ENCODE measurements at regions not wholly inside any gene's neighbourhood (a gene's known extent, or its start where the extent isn't known, plus 50 kb on each side); places are given as distances from the start of the nearest gene placed in this dataset.
A peak's percentile ranks its signal among the peaks of the same experiment; 100 is the strongest.

- TF ChIP-seq, protein P1, sequence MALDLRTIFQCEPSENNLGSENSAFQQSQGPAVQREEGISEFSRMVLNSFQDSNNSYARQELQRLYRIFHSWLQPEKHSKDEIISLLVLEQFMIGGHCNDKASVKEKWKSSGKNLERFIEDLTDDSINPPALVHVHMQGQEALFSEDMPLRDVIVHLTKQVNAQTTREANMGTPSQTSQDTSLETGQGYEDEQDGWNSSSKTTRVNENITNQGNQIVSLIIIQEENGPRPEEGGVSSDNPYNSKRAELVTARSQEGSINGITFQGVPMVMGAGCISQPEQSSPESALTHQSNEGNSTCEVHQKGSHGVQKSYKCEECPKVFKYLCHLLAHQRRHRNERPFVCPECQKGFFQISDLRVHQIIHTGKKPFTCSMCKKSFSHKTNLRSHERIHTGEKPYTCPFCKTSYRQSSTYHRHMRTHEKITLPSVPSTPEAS (tag by site-specific recombination; IDR thresholded peaks at IDR 0.05): 0 out of 2 replicates have a peak, but pooled peaks have one; percentile 18
- peak; percentile 40; the same call in 1 of the 2 replicates for TF ChIP-seq EGR2 (tag by site-specific recombination; IDR thresholded peaks at IDR 0.05; ENCODE audit: low read depth)
Observed at GRCh38 chr12:132414634-132415326, 75.2 kb upstream of the FBRSL1 start (continued).

DNA sequence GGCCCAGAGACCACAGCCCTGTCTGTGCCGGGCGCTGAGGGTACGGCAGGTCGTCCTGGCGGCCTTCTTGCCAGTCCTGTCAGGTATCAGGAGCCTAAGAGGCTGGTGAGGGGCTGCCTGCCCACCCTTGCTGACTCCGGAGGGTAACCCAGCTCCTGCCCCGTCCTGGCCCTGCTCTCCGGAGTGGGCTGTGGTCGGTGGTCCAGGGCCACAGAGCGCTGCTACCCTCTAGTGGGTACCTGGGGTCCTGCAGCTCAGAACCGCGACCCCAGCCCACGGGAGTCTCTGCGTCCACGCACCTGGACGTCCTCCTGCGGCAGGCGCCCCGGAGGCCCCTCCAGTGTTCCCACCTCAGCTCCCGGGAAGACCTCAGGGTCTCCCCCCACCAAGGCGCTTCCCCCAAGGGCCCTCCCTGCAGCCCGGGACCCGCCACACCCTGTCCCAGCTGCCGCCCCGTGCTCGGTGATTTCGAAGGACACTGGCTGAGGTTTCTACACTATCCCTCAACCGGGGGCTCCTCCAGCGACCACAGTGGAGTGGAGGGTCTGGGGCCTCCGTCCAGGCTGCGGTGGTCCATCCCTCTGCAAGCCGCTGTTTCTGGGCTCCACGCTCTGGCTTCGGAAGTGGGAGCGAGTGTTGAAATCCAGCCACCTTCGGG is 75.9 kb upstream of the FBRSL1 start:
- no peaks in the 10 kb centered on the region for H3K9me3 ChIP-seq (ENCODE audit: control insufficient read depth, insufficient read depth, low read depth, low read length)
- no peaks in the 10 kb centered on the region for H3K4me1 ChIP-seq (ENCODE audit: control insufficient read depth, insufficient read depth, low read length)
- H3K4me3 ChIP-seq (ENCODE audit: low read depth, low read length): no peak overlapping the region
- H3K27ac ChIP-seq (ENCODE audit: extremely low read depth, low read depth, low read length): no peak overlapping the region
- no peaks in the 10 kb centered on the region for H3K36me3 ChIP-seq (ENCODE audit: control insufficient read depth in 2 of 2, insufficient read depth in 1 of 2, low read length in 2 of 2)
- TF ChIP-seq, protein P2, sequence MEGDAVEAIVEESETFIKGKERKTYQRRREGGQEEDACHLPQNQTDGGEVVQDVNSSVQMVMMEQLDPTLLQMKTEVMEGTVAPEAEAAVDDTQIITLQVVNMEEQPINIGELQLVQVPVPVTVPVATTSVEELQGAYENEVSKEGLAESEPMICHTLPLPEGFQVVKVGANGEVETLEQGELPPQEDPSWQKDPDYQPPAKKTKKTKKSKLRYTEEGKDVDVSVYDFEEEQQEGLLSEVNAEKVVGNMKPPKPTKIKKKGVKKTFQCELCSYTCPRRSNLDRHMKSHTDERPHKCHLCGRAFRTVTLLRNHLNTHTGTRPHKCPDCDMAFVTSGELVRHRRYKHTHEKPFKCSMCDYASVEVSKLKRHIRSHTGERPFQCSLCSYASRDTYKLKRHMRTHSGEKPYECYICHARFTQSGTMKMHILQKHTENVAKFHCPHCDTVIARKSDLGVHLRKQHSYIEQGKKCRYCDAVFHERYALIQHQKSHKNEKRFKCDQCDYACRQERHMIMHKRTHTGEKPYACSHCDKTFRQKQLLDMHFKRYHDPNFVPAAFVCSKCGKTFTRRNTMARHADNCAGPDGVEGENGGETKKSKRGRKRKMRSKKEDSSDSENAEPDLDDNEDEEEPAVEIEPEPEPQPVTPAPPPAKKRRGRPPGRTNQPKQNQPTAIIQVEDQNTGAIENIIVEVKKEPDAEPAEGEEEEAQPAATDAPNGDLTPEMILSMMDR (tag by site-specific recombination; IDR thresholded peaks at IDR 0.05): peak; percentile 81
- TF ChIP-seq ZNF600 (tag by site-specific recombination; IDR thresholded peaks at IDR 0.05) (peak; percentile 75), ZNF16 (tag by site-specific recombination; IDR thresholded peaks at IDR 0.05; ENCODE audit: low read depth) (no peak), SALL2 (tag by site-specific recombination; IDR thresholded peaks at IDR 0.05; ENCODE audit: borderline replicate concordance) (no peak), KLF17 (tag by site-specific recombination; IDR thresholded peaks at IDR 0.05) (0 out of 2 replicates have a peak, but pooled peaks have one; percentile 47), ZFP37 (tag by site-specific recombination; IDR thresholded peaks at IDR 0.05) (no peak), ZNF521 (tag by site-specific recombination; IDR thresholded peaks at IDR 0.05) (no peak), KLF1 (tag by site-specific recombination; IDR thresholded peaks at IDR 0.05) (peak; percentile 37), ZNF654 (tag by site-specific recombination; IDR thresholded peaks at IDR 0.05; ENCODE audit: low read depth) (peak; percentile 64), OVOL3 (tag by site-specific recombination; IDR thresholded peaks at IDR 0.05) (no peak)
- TF ChIP-seq, protein P3, sequence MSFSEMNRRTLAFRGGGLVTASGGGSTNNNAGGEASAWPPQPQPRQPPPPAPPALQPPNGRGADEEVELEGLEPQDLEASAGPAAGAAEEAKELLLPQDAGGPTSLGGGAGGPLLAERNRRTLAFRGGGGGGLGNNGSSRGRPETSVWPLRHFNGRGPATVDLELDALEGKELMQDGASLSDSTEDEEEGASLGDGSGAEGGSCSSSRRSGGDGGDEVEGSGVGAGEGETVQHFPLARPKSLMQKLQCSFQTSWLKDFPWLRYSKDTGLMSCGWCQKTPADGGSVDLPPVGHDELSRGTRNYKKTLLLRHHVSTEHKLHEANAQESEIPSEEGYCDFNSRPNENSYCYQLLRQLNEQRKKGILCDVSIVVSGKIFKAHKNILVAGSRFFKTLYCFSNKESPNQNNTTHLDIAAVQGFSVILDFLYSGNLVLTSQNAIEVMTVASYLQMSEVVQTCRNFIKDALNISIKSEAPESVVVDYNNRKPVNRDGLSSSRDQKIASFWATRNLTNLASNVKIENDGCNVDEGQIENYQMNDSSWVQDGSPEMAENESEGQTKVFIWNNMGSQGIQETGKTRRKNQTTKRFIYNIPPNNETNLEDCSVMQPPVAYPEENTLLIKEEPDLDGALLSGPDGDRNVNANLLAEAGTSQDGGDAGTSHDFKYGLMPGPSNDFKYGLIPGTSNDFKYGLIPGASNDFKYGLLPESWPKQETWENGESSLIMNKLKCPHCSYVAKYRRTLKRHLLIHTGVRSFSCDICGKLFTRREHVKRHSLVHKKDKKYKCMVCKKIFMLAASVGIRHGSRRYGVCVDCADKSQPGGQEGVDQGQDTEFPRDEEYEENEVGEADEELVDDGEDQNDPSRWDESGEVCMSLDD (tag by site-specific recombination; IDR thresholded peaks at IDR 0.05): 0 out of 2 replicates have a peak, but pooled peaks have one; percentile 27
- TF ChIP-seq, protein P4, sequence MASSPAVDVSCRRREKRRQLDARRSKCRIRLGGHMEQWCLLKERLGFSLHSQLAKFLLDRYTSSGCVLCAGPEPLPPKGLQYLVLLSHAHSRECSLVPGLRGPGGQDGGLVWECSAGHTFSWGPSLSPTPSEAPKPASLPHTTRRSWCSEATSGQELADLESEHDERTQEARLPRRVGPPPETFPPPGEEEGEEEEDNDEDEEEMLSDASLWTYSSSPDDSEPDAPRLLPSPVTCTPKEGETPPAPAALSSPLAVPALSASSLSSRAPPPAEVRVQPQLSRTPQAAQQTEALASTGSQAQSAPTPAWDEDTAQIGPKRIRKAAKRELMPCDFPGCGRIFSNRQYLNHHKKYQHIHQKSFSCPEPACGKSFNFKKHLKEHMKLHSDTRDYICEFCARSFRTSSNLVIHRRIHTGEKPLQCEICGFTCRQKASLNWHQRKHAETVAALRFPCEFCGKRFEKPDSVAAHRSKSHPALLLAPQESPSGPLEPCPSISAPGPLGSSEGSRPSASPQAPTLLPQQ (tag by site-specific recombination; IDR thresholded peaks at IDR 0.05): peak; percentile 61; the same call in 1 of the 2 replicates
- ChIA-PET POLR2A (interaction anchor here (0.7 to 2.1 kb wide), 2 partner anchors 242 to 260 kb away, joined by 4 to 9 read pairs; no protein-coding TSS in a partner anchor), CTCF (interaction anchor here (0.6 to 3.5 kb wide), 45 partner anchors 9 to 460 kb away, joined by 3 to 68 read pairs (median 4); partner anchors contain the start of gene P2RX2)

Data from HEK293 (cell line).